ENCODE measurements at regions not wholly inside any gene's neighbourhood (a gene's known extent, or its start where the extent isn't known, plus 50 kb on each side); places are given as distances from the start of the nearest gene placed in this dataset.
"Not testable (repeated sequence)": the region's sequence is repeated elsewhere in the genome, so short reads cannot be mapped to it uniquely, and the experiment has no call there.

DNA sequence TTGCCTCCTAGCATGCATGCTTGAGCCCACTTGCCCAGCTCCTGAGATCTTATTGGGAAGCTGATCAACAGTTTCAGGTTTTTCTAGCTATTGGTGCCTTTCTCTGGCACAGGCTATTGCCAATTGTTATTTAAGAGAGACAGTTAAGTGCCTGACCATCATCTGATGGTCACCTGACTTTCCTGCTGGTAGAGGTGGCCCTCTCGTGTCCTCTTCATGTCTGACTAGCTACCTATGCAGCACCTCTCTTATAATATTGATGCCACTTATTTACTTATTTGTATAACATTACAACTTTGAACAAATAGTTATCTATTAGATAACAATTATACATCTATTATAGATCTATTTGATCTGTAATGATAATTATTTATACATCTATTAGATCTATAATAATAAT, 205.9 kb upstream of the SEMA3D start:
- DNase-seq, result no peak

DNA sequence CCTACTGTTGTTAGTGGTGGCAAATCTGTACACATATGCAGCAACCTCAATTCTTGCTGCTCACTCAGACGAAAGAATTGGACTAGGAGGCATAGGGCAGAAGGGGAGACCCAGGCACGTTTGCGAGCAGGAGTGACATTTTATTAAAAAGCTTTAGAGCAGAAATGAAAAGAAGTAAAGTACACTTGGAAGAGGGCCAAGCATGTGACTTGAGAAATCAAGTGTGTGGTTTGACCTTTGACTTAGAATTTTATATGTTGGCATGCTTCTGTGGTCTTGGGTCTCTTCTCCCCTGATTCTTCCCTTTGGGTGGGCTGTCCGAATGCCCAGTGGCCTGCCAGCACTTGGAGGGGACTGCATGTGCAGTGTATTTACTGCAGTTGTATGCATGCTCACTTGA, 205.5 kb upstream of the SEMA3D start:
- no peak for DNase-seq

DNA sequence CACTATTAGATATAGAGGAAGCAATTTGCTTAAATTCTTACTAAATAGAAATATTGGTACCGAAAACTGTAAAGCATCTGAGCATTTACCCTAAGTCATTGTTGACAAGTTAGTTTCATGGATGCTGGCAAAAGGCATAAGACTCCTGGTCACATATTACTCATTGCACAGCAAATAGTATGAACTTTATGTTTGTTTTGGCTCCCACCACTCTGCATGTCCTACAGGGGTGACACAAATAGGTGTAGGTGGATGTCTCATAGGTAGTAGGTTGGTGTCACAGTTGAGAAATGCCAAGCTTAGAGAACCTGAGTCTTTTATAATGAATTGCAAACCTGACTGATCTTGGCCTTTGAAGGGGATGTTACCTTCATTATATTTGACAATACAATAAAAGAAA, 199.6 kb upstream of the SEMA3D start:
- no peak for DNase-seq

DNA sequence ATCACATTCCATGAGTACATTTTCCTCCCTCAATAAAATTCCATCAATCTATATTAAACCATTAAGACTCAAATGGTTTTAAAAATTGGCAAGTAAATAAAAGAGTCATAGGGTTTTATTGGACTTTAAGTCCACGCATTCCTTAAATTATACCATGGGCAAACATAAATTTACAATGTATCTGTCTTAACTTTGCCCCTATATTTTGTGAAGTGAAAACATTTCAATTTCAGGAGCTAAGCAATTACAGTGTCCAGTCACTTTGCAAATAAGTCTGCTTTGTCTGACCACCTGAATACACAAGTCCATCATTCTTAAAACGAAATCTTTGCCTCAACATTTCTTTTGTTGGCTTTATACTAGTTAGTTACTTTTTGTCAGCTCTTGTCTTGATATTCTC, 197.5 kb upstream of the SEMA3D start:
- DNase-seq, result no peak

DNA sequence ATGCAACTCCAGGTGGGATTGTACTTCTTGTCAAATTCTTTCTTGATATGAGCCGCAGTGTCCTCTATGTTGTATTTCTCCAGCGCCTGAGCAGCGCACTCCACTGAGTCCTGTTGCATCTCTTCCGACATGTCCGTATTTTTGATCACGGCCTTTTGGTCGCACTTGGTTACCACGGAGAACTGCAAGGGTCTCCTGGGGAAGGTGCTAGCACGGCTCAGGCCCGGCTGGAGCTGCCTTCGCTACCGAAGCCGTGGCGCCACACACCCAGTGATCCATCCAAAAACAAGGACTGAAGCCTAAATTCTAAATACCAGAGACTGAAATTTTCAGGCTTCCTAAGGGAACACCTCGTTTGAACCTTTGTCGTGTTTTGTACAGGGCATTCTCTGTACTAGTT, 194.4 kb upstream of the SEMA3D start:
- no peak for DNase-seq

DNA sequence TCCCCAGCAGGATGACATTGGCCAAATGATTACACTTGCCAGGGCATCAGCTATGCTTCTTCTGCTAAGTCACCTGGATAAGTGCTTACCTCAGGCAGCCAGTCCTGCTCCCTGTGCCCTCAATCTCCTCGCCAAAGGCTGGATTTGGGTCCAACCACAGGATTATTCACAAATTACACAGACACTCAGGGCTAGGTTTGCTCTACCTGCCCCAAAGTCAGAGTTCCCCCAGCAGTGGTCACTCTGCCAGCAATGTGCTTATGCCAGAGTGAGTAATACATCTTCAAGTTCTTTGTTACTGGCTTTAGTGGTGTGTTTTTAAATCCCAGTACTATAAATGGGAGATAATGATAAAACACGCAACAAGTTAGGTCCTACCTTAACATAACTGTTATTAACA, 189.7 kb upstream of the SEMA3D start:
- DNase-seq, result no peak

DNA sequence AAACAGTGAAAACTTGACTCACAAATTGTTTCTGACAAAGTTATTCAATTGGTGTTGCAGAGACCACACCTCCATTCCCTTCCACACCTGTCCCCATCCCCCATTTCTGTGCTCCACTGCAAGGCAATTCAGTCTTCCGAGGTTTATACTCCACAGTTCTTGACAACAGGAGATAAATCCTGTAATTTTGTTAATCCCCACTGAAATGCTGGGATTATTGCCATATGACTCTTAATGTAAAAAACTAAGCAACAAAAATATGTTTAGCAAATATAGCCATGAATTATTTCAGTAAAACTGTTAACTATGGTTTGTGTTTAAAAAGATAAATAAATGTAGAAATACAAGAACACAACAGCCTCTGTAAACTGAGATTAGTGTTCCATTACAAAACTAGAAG, 170.1 kb upstream of the SEMA3D start:
- DNase-seq, result no peak

DNA sequence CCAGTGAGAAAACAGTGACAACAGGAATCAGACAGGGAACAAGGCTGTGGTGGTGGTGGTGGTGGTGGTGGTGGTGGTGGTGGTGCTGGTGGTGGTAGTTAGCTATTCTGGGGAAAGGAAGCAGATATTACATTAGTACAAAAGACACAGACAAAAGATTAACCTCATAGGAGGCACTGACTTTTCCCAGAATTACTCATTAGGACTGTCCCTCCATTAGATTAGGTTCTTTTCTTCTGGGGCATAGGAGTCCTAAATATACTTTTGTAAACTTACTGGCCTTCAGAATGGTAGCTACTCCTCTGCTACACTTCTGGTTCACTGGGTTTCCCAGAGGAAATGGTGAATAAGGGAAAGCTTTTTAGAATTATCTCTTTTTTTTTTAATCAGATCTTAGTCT, 156.6 kb upstream of the SEMA3D start:
- no peak for DNase-seq

DNA sequence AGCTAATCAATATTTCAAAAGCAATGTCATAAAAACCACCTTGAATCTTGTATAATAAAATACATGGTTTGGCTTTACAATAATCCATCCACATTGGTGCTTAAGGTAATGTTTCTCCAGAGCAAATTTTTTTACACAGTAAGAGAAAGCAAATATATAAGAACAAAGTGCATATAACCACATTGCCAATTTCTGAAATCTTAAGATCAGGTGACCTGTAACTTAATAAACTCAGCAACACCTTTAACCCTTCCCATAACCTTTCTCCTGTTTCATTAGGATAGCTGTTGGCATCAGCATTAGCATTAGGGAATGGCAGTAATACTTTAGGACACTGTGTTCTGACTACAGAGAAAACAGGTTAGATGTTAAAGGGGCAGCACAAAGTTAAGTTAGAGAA, 155.9 kb upstream of the SEMA3D start:
- no peak for DNase-seq

DNA sequence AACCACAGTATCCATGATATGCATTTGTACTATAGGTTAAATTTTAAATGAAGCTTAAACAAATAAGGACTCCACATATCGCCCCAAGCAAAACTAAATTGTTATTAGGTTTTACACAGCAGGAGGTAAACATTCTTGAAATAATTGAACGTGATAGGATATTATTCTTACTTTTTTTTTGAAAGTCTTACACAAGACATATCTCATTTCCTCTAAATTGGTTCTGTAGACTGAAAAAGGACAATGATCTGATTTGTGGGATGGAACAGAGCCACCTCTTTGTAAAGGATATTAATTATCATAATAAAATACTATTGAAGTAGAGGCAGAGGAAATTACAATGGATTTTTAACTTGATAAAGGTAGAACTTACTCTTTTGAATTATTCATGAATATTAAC, 155.1 kb upstream of the SEMA3D start:
- DNase-seq, result no peak

DNA sequence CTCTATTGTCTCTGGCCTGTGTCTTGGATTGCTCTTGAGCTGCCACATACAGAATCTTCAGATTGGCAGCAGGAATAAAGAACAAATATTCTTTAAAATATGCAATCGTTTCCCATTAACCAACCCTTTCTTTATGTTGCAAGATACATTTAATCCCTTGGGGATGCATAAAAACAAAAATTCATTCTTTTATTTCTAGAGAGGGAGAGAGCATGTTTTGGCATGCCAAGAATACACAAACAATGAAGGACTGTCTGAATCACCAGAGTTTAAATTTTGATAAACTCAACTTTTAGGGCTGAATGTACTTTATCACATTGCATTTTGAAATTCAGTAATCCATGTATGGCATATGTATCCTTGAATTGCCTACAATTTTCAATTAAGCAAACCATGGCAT, 154.3 kb upstream of the SEMA3D start:
- no peak for DNase-seq

DNA sequence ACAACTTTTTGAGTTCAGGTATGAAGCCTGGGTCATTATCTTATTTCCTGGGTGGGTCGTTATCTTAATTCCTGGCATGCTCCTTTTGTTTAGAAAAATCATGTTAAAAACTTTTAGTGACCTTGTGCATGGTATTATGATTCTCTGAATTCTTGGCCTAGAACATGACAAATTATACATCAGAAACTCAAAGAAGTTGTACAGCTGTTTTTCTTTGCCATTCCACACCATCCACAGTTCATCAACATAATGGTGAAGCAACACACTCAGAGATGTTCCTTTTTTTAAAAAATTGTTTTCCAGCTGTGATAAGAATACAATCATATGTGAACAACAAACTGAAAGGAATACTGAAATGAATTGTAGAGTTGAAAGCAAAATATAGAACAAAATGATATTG, 149.2 kb upstream of the SEMA3D start:
- no peak for DNase-seq

DNA sequence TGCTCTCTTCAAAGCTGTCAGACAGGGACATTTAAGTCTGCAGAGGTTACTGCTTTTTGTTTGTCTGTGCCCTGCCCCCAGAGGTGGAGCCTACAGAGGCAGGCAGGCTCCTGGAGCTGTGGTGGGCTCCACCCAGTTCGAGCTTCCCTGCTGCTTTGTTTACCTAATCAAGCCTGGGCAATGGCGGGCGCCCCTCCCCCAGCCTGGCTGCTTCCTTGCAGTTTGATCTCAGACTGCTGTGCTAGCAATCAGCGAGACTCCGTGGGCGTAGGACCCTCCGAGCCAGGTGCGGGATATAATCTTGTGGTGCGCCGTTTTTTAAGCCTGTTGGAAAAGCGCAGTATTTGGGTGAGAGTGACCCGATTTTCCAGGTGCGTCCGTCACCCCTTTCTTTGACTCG, 148.3 kb upstream of the SEMA3D start:
- not testable (repeated sequence) for DNase-seq

DNA sequence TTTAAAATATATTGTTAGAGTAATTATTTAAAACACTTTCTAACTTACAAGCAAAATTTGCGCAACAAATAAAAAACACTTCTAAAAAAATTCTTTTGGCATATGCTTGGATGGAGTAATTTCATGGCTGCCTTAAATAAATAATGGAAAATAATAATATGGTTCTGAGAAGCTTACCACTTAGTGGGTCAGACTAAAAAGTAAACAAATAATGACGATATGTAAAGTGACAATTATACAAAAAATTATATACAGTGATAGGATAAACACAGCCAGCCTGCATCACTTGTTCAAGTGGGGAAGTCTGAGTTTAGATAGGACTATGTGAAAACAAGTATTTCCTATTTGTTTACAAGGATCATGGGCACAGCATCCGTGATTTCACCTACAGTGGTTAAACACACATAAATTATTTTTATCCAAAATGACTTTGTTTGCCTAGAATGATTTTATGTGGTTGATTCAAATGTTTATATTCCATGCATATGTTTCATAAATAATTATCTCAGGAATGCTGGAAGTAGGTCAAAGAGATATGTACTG, 141.7 kb upstream of the SEMA3D start:
- DNase-seq, result no peak

DNA sequence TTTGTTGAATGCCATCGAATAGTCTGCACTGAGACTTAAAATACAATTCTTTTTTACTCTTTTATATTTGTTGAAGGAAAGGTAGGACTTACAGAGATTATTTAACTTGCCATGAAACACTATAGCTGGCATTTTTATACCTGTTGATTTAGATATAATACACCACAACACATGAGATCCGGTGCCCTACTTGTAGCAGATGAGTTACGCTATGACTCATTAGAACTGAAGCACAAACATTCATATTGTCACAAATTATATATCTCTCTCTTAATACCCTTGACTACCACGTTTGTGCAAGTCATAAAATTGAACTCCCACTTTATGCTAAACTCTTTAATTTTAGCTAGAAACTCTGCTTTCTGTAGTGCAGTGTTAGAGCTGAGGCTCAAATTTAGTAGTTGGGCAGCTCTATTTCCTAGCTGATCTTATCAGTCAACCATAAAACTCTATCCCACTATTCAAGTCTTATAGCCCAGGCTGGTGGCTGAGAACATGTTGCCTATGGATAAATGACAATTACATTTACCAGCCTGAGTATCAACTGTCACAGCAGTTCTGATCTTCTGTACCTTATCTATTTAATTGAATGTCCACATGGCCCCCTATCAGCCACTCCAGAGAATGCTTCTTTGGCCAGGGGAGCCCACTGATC, 137.4 kb upstream of the SEMA3D start:
- no peak for DNase-seq

DNA sequence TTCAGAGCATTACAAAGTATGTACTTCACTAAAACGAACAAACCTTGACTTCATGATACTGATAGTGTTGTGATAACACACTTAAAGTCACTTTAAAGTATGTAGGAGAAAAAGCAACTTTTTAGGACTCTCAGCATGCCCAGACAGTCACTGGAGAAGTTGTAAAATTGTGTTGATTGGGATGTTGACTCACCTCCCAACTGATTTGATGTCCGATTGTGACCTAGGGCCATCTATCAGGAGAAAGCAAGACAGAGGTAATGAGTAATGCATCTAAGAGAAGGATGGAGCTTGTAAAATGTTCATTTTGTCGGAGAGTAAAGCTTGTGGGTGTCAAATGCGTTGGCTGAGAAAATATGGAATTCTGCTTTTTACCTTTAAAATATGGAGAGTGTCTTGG, 135.4 kb upstream of the SEMA3D start:
- no peak for DNase-seq

DNA sequence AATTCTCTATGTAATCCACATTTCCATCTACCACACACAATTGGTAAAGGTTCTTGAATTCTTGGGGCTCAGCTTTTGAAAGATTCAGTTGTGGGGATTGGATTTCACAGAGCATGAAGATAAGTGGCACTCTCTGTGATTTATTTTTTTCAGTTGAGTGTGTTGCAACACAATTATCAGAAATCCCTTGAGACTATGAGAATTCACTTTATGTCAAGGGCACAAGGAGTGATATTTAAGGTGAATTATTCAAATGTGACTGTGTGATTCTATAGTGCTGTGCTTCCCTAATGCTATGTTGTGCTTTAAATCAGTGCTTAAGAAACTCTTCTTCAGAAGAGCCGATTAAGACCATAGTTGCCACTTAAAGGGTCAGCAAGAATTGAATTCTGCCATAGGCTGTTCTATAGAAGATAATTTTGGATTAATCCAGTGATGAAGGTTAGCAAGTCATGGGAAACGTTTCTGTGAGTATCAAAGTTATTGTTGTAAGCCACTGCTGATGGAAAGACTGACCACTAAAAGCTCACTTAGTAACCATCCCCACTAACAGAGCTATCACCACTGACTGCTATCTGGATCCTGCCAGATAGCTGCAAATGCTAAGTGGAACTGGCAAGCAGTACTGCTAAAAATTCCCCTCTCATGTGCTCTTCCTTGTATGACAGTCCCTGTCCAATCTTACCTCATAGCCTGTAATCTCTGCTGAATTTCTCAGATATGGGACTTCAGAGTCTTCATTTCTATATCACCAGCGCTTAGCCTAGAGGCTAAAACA, 134.0 kb upstream of the SEMA3D start:
- no peak for DNase-seq

DNA sequence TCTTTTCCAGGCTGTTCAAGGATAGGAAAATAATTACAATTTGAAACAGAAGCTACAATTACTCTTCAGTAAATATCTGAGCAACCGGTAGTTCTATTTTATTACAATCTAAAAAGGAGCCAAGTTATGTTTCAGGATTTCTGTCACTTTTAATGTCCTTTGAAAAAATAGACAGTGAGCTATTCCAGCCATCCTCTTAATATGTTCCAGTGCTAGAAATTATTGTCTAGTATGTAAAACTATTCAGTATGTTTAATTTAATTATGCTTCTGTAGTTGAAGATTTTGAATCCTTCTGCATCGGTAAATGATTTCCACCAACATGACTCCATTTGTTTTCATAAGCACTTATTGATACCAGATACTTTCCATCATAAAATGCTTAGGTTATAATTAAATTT, 129.6 kb upstream of the SEMA3D start:
- DNase-seq, result no peak

DNA sequence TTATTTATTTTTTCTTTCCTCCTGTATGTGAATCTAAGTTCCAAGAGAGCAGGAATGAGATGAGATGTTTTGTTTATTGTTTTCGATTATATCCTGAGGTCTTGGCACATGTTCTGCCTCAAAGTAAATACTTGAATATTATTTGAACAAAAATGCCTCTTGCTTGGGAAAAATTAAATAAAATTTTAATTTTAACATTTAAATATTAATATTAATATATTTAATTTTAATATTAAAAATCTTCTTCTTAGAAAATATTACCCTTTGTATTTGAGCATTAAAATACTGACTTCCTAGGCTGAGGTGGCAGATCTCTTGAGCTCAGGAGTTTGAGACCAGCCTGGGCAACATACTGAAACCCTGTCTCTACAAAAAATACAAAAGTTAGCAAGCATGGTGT, 123.4 kb upstream of the SEMA3D start:
- DNase-seq, result no peak

DNA sequence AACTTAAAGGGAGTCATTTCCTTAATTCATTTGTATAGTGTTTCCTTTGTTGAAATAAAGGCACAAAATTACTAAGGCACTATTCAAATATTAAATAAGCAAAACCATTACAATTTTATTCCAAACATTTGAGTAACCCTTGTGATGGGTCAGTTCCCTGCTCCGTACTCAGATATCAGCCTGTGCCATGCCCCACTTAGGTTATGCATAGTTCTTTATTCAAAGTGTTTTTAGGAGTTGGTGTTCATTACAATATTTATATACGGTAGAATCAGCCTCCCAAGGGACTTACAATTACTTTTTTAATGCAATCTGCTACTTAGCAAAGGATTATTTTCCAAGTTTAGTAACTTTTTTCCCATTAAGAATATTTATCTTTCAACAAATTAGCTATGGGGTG, 119.3 kb upstream of the SEMA3D start:
- no peak for DNase-seq

DNA sequence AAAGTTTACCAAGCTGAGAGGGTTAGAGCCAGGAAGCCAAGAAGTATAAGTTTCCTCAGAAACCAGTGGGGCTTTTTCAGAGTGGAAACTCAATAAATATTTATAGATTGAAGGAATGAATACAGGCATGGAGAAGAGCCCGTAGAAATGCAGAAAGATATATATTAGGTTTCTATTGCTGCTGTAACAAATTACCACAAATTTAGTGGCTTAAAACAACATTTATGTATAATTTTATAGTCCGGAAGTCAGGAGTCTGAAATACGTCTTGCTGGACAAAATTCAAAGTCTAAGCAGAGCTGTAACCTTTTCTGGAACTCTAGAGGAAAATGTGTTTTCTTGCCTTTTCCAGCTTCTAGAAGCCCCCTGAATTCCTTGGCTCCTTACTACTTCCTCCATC, 107.3 kb upstream of the SEMA3D start:
- no peak for DNase-seq

DNA sequence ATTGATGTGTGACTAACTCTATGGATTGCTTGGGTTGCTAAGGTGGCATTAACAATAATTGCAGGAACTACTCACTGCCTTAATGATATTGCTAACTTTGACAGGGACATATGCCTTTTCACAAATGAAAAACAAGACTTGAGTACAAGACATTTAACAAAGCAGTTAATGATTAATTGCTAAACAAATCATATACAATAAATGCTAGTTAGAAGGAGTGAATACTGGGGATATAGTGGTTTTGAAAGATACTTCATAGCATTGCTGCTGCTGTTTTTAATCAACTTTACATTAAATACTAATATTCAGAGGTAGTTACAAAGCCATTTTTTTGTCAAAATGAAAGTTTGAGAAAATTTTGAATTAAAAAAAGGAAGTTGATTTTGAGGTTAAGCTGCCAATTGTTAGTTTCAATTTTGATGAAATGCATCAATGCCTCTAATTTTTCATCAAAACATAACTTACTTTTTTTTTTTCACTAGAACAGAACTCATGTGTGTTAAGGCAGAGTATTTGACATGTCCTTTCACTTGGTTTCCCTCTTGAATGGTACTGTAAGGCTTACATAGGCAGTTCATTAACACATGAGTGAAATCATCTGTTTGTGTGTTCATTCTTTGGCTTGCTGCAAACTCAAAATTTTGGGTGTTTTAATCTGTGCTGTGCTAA, 106.2 kb upstream of the SEMA3D start:
- DNase-seq, result no peak

DNA sequence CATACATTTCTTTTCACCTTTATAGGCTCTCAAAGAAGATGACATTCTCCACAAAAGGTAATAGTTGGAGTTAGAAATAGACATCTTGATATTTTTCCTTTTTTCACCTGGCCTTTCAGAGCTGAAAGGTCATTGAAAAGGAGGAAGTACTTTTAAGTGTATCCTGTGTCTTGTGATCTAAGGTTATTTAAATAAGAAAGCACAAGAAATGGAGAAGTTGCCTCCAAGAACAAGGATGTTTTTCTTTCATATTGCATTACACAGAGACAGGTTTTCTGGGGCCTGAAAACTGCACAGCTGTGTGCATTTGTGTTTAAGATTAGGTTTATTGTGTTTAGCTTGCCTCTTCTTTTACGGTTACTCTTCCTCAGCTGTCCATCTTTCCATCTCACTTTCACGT, 103.4 kb upstream of the SEMA3D start:
- no peak for DNase-seq

DNA sequence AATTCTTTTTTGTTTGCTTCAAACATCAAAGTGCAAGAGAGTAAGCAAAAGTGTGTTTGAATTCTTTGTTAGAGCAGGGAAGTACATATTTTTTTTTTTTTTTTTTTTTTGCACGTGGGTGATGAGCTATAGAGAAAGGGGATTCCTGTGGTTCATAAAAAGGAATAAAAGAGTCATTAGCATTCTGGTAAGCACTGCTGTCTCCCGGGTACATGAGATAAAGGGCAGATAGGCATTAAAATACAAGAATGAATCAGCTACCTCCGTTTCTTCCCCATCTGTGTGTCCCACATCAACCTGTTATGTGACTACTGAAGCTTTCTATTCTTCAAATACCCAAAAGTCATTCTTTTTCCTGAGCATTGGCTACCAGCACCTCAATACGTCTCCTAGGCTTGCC, 102.4 kb upstream of the SEMA3D start:
- no peak for DNase-seq
